Breast epithelium (tissue), 4 donors: ENCODE measurements at regions not wholly inside any gene's neighbourhood (a gene's known extent, or its start where the extent isn't known, plus 50 kb on each side); places are given as distances from the start of the nearest gene placed in this dataset.

Source experiments
- DNase-seq, 2 donors: peaks; one replicate each; pipeline ENCODE4 v3.0.0-alpha.2; 2019; ENCODE audit warnings: low spot score in 2 of 2
- H3K27ac ChIP-seq, 2 donors: fragments of 200-600 bp; sonication (generic) in 1 of 2; one replicate each; pipeline ENCODE4 v1.5.1; 2016 to 2019; ENCODE audit warnings: mild to moderate bottlenecking in 1 of 2
- H3K27me3 ChIP-seq, 2 donors: fragments of 200-600 bp; sonication (generic) in 1 of 2; one replicate each; pipeline versions ENCODE4 v1.5.1 to v1.6.0; 2017 to 2019; ENCODE audit warnings: control low read depth in 1 of 2, mild to moderate bottlenecking in 1 of 2
- H3K36me3 ChIP-seq: fragments of 200-600 bp; one replicate; pipeline ENCODE4 v1.5.1; 2019
- H3K4me1 ChIP-seq, 2 donors: fragments of 200-600 bp; sonication (generic); one replicate each; pipeline ENCODE4 v1.5.1; 2016 to 2019; ENCODE audit warnings: control low read depth in 1 of 2
- H3K4me3 ChIP-seq, 3 donors: fragments of 200-600 bp; sonication (generic); 1 replicate in 2 of 3; 2 replicates in 1 of 3; pipeline ENCODE4 v1.5.1; 2016 to 2019; ENCODE audit warnings: mild to moderate bottlenecking in 3 of 3, moderate library complexity in 2 of 3
- H3K9me3 ChIP-seq, 2 donors: fragments of 200-600 bp; sonication (generic) in 1 of 2; one replicate each; pipeline ENCODE4 v1.5.1; 2016 to 2019; ENCODE audit warnings: control low read depth in 1 of 2
- CTCF ChIP-seq, 3 donors: fragments of 450-650 bp; IDR thresholded peaks; one replicate each; pipeline ENCODE4 v1.5.1; 2016 to 2017; ENCODE audit warnings: antibody characterized with exemption in 3 of 3, mild to moderate bottlenecking in 3 of 3, moderate library complexity in 3 of 3
- POLR2A ChIP-seq: fragments of 450-650 bp; IDR thresholded peaks from one replicate; pipeline ENCODE4 v1.6.1; 2016; ENCODE audit warnings: antibody characterized with exemption, mild to moderate bottlenecking, moderate library complexity
- POLR2AphosphoS5 ChIP-seq, 3 donors: sonication (generic); formaldehyde crosslinking; IDR thresholded peaks; one replicate each; pipeline ENCODE4 v1.6.1; 2017; ENCODE audit warnings: antibody characterized with exemption in 3 of 3
- intact Hi-C: fragments of 100-400 bp; cut with DNase I; formaldehyde crosslinking; loops from one replicate; pipeline ENCODE4 v1.15.1; 2023; ENCODE audit warnings: low total_unique reads

GRCh38 chr2:122216071-122216470 is 460.6 kb downstream of the TSN start:
- no peaks in the 10 kb centered on the region for H3K27me3 ChIP-seq
- no peaks in the 10 kb centered on the region for H3K9me3 ChIP-seq
- intact Hi-C loops: no loop called here
- H3K36me3 ChIP-seq: no peaks in the 10 kb centered on the region
- DNase-seq: no peak
- no peak overlapping the region for H3K4me3 ChIP-seq
- H3K4me1 ChIP-seq: no peaks in the 10 kb centered on the region
- no peak overlapping the region for H3K27ac ChIP-seq
- TF ChIP-seq POLR2A (no peak), POLR2AphosphoS5 (IDR thresholded peaks at IDR 0.05) (no peak), CTCF (IDR thresholded peaks at IDR 0.05) (no peak)

- no peak overlapping the region for H3K27ac ChIP-seq
- DNase-seq: no peak
- no peak overlapping the region for H3K4me3 ChIP-seq
- no peaks in the 10 kb centered on the region for H3K27me3 ChIP-seq
- TF ChIP-seq CTCF (IDR thresholded peaks at IDR 0.05) (no peak), POLR2AphosphoS5 (IDR thresholded peaks at IDR 0.05) (no peak), POLR2A (no peak)
- no peaks in the 10 kb centered on the region for H3K36me3 ChIP-seq
- H3K9me3 ChIP-seq: no peaks in the 10 kb centered on the region
- no peaks in the 10 kb centered on the region for H3K4me1 ChIP-seq
- intact Hi-C loops: no loop called here
These were observed 461.4 kb downstream of the TSN start for GRCh38 chr2:122216901-122217300.

GRCh38 chr2:122218596-122218995 is 463.1 kb downstream of the TSN start:
- Histone ChIP-seq H3K36me3 (no peaks in the 10 kb centered on the region), H3K4me3 (no peak overlapping the region), H3K4me1 (no peaks in the 10 kb centered on the region), H3K27ac (no peak overlapping the region), H3K9me3 (no peaks in the 10 kb centered on the region), H3K27me3 (no peaks in the 10 kb centered on the region)
- intact Hi-C loops: no loop called here
- TF ChIP-seq CTCF (IDR thresholded peaks at IDR 0.05): no peak
- TF ChIP-seq POLR2A: no peak
- no peak for TF ChIP-seq POLR2AphosphoS5 (IDR thresholded peaks at IDR 0.05)
- no peak for DNase-seq

- intact Hi-C loops: no loop called here
- Histone ChIP-seq H3K27ac (no peak overlapping the region), H3K27me3 (no peaks in the 10 kb centered on the region), H3K36me3 (no peaks in the 10 kb centered on the region), H3K9me3 (no peaks in the 10 kb centered on the region), H3K4me1 (no peaks in the 10 kb centered on the region), H3K4me3 (no peak overlapping the region)
- DNase-seq: no peak
- no peak for TF ChIP-seq POLR2AphosphoS5 (IDR thresholded peaks at IDR 0.05)
- TF ChIP-seq CTCF (IDR thresholded peaks at IDR 0.05): no peak
- TF ChIP-seq POLR2A: no peak
These were observed 464.1 kb downstream of the TSN start for GRCh38 chr2:122219504-122219903.

GRCh38 chr2:122221665-122222064 is 466.2 kb downstream of the TSN start:
- no peak for DNase-seq
- intact Hi-C loops: no loop called here
- Histone ChIP-seq H3K27ac (no peak overlapping the region), H3K36me3 (no peaks in the 10 kb centered on the region), H3K9me3 (no peaks in the 10 kb centered on the region), H3K27me3 (no peaks in the 10 kb centered on the region), H3K4me1 (no peaks in the 10 kb centered on the region), H3K4me3 (no peak overlapping the region)
- TF ChIP-seq POLR2AphosphoS5 (IDR thresholded peaks at IDR 0.05): no peak
- no peak for TF ChIP-seq CTCF (IDR thresholded peaks at IDR 0.05)
- TF ChIP-seq POLR2A: no peak
